ENCODE measurements at regions not wholly inside any gene's neighbourhood (a gene's known extent, or its start where the extent isn't known, plus 50 kb on each side); places are given as distances from the start of the nearest gene placed in this dataset.

GRCh38 chr3:31157047-31157694, 262.7 kb upstream of the GADL1 start:
- no peak for DNase-seq

- DNase-seq: no peak
Observed at GRCh38 chr3:31157893-31158620, 263.6 kb upstream of the GADL1 start.

- DNase-seq: no peak
Observed at GRCh38 chr3:31159331-31160039, 265.0 kb upstream of the GADL1 start.

- no peak for DNase-seq
Observed at GRCh38 chr3:31161889-31162288, 267.4 kb upstream of the GADL1 start.

GRCh38 chr3:31164381-31164780, 269.9 kb upstream of the GADL1 start:
- no peak for DNase-seq

GRCh38 chr3:31165399-31165860, 271.0 kb upstream of the GADL1 start:
- DNase-seq: no peak

GRCh38 chr3:31166249-31166885, 271.9 kb upstream of the GADL1 start:
- DNase-seq: no peak

GRCh38 chr3:31167666-31168065, 273.2 kb upstream of the GADL1 start:
- no peak for DNase-seq

- no peak for DNase-seq
Observed at GRCh38 chr3:31170932-31171670, 276.6 kb upstream of the GADL1 start.

- DNase-seq: no peak
Observed at GRCh38 chr3:31172336-31172735, 277.9 kb upstream of the GADL1 start.

GRCh38 chr3:31173118-31173718, 278.8 kb upstream of the GADL1 start:
- DNase-seq: no peak

- no peak for DNase-seq
Observed at GRCh38 chr3:31174079-31174478, 279.6 kb upstream of the GADL1 start.

GRCh38 chr3:31176045-31176444, 281.6 kb upstream of the GADL1 start:
- no peak for DNase-seq

GRCh38 chr3:31178467-31178866, 284.0 kb upstream of the GADL1 start:
- no peak for DNase-seq

- no peak for DNase-seq
Observed at GRCh38 chr3:31179768-31180167, 285.3 kb upstream of the GADL1 start.

GRCh38 chr3:31180274-31180673, 285.8 kb upstream of the GADL1 start:
- no peak for DNase-seq

- DNase-seq: no peak
Observed at GRCh38 chr3:31181661-31182060, 287.2 kb upstream of the GADL1 start.

- DNase-seq: no peak
Observed at GRCh38 chr3:31182661-31183060, 288.2 kb upstream of the GADL1 start.

GRCh38 chr3:31184261-31185061, 290.0 kb upstream of the GADL1 start:
- DNase-seq: no peak

GRCh38 chr3:31185062-31185357, 290.5 kb upstream of the GADL1 start:
- DNase-seq: no peak

GRCh38 chr3:31186041-31186440, 291.6 kb upstream of the GADL1 start:
- no peak for DNase-seq

GRCh38 chr3:31187380-31187779, 292.9 kb upstream of the GADL1 start:
- no peak for DNase-seq

All from SIG-M5 (cell line).